ENCODE measurements at regions not wholly inside any gene's neighbourhood (a gene's known extent, or its start where the extent isn't known, plus 50 kb on each side); places are given as distances from the start of the nearest gene placed in this dataset.
"Not testable (repeated sequence)": the region's sequence is repeated elsewhere in the genome, so short reads cannot be mapped to it uniquely, and the experiment has no call there.

GRCh38 chr16:29094325-29094724 lies 109.5 kb downstream of the LAT start:
- H3K27ac ChIP-seq (ENCODE audit: insufficient read depth in 1 of 2, low read depth in 1 of 2, low read length in 2 of 2, poor library complexity in 1 of 2, severe bottlenecking in 2 of 2); H3K27me3 ChIP-seq (replicated peaks in 2 of 5; ENCODE audit: control insufficient read depth in 4 of 5, insufficient read depth in 5 of 5, low read length in 4 of 5); H3K4me1 ChIP-seq (ENCODE audit: control extremely low read depth in 1 of 4, control insufficient read depth in 4 of 4, insufficient read depth in 4 of 4, low read length in 3 of 4); POLR2A ChIA-PET; H3K9me3 ChIP-seq (ENCODE audit: control extremely low read depth in 1 of 5, control insufficient read depth in 4 of 5, insufficient read depth in 2 of 5, low read depth in 1 of 5, low read length in 4 of 5); H3K36me3 ChIP-seq (ENCODE audit: control insufficient read depth in 4 of 4, insufficient read depth in 4 of 4, low read length in 3 of 4); CTCF ChIA-PET; DNase-seq; H3K4me3 ChIP-seq (ENCODE audit: control insufficient read depth in 1 of 7, extremely low read depth in 1 of 7, insufficient read depth in 4 of 7, low read depth in 2 of 7, low read length in 6 of 7): not testable (repeated sequence)
- 100% methylated on average over 1 of the region's 3 CpGs for WGBS (ENCODE audit: insufficient coverage)

GRCh38 chr16:29089679-29090078 lies 104.8 kb downstream of the LAT start:
- H3K4me3 ChIP-seq (ENCODE audit: control insufficient read depth in 1 of 7, extremely low read depth in 1 of 7, insufficient read depth in 4 of 7, low read depth in 2 of 7, low read length in 6 of 7); CTCF ChIA-PET; H3K27me3 ChIP-seq (replicated peaks in 2 of 5; ENCODE audit: control insufficient read depth in 4 of 5, insufficient read depth in 5 of 5, low read length in 4 of 5); H3K36me3 ChIP-seq (ENCODE audit: control insufficient read depth in 4 of 4, insufficient read depth in 4 of 4, low read length in 3 of 4); POLR2A ChIA-PET; H3K9me3 ChIP-seq (ENCODE audit: control extremely low read depth in 1 of 5, control insufficient read depth in 4 of 5, insufficient read depth in 2 of 5, low read depth in 1 of 5, low read length in 4 of 5); H3K4me1 ChIP-seq (ENCODE audit: control extremely low read depth in 1 of 4, control insufficient read depth in 4 of 4, insufficient read depth in 4 of 4, low read length in 3 of 4); H3K27ac ChIP-seq (ENCODE audit: insufficient read depth in 1 of 2, low read depth in 1 of 2, low read length in 2 of 2, poor library complexity in 1 of 2, severe bottlenecking in 2 of 2); DNase-seq: not testable (repeated sequence)

GRCh38 chr16:29087673-29088072 lies 102.8 kb downstream of the LAT start:
- POLR2A ChIA-PET; CTCF ChIA-PET; H3K4me3 ChIP-seq (ENCODE audit: control insufficient read depth in 1 of 7, extremely low read depth in 1 of 7, insufficient read depth in 4 of 7, low read depth in 2 of 7, low read length in 6 of 7); DNase-seq; H3K27me3 ChIP-seq (replicated peaks in 2 of 5; ENCODE audit: control insufficient read depth in 4 of 5, insufficient read depth in 5 of 5, low read length in 4 of 5); H3K27ac ChIP-seq (ENCODE audit: insufficient read depth in 1 of 2, low read depth in 1 of 2, low read length in 2 of 2, poor library complexity in 1 of 2, severe bottlenecking in 2 of 2); H3K4me1 ChIP-seq (ENCODE audit: control extremely low read depth in 1 of 4, control insufficient read depth in 4 of 4, insufficient read depth in 4 of 4, low read length in 3 of 4); H3K9me3 ChIP-seq (ENCODE audit: control extremely low read depth in 1 of 5, control insufficient read depth in 4 of 5, insufficient read depth in 2 of 5, low read depth in 1 of 5, low read length in 4 of 5); H3K36me3 ChIP-seq (ENCODE audit: control insufficient read depth in 4 of 4, insufficient read depth in 4 of 4, low read length in 3 of 4): not testable (repeated sequence)
- WGBS (ENCODE audit: insufficient coverage) = 94% methylated on average over 2 of the region's 4 CpGs

DNA sequence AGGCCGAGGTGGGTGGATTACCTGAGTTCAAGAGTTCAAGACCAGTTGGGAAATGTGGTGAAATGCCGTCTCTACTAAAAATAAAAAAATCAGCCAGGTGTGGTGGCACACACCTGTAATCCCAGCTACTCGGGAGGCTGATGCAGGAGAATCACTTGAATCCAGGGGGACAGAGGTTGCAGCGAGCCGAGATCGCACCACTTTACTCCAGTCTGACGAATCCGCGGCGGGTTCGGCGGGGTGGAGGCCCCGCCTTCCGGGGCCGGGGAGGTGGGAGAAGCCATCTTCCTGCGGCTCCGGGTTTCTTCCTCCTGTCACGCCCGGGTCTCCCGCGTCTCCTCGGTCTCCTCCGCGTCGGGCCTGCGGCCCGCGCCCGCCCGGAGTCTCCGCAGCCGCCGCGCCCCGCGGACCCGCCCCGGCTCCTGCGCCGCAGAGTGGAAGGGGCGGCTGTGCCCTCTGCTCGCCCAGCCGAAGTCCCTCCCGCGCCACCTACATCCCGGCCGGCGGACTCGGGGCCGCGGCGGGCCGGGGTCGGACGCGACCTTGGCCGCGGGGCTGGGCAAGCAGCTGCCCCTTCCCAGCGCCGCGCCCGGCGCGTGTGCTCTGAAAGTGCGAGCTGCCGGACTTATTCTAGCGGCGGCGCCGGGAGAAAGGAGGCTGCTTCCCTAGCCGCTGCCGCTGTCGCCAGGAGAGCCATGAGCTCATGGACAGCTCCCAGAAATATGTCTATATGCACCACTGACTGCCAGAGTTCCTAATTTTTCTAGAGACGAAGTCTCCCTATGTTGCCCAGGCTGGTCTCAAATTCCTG lies 97.2 kb downstream of the LAT start:
- CTCF ChIA-PET; H3K36me3 ChIP-seq (ENCODE audit: control insufficient read depth in 4 of 4, insufficient read depth in 4 of 4, low read length in 3 of 4); H3K9me3 ChIP-seq (ENCODE audit: control extremely low read depth in 1 of 5, control insufficient read depth in 4 of 5, insufficient read depth in 2 of 5, low read depth in 1 of 5, low read length in 4 of 5); H3K4me1 ChIP-seq (ENCODE audit: control extremely low read depth in 1 of 4, control insufficient read depth in 4 of 4, insufficient read depth in 4 of 4, low read length in 3 of 4); H3K27me3 ChIP-seq (replicated peaks in 2 of 5; ENCODE audit: control insufficient read depth in 4 of 5, insufficient read depth in 5 of 5, low read length in 4 of 5); H3K27ac ChIP-seq (ENCODE audit: insufficient read depth in 1 of 2, low read depth in 1 of 2, low read length in 2 of 2, poor library complexity in 1 of 2, severe bottlenecking in 2 of 2); POLR2A ChIA-PET: not testable (repeated sequence)
- peak in 1 of 3 donors; percentile 13 for DNase-seq
- WGBS (ENCODE audit: insufficient coverage) = 8% methylated on average over 6 of the region's 74 CpGs
- H3K4me3 ChIP-seq (ENCODE audit: control insufficient read depth in 1 of 7, extremely low read depth in 1 of 7, insufficient read depth in 4 of 7, low read depth in 2 of 7, low read length in 6 of 7) = peak overlapping the region in 5 of 7 experiments; percentile 36 to 71 (median 56)

DNA sequence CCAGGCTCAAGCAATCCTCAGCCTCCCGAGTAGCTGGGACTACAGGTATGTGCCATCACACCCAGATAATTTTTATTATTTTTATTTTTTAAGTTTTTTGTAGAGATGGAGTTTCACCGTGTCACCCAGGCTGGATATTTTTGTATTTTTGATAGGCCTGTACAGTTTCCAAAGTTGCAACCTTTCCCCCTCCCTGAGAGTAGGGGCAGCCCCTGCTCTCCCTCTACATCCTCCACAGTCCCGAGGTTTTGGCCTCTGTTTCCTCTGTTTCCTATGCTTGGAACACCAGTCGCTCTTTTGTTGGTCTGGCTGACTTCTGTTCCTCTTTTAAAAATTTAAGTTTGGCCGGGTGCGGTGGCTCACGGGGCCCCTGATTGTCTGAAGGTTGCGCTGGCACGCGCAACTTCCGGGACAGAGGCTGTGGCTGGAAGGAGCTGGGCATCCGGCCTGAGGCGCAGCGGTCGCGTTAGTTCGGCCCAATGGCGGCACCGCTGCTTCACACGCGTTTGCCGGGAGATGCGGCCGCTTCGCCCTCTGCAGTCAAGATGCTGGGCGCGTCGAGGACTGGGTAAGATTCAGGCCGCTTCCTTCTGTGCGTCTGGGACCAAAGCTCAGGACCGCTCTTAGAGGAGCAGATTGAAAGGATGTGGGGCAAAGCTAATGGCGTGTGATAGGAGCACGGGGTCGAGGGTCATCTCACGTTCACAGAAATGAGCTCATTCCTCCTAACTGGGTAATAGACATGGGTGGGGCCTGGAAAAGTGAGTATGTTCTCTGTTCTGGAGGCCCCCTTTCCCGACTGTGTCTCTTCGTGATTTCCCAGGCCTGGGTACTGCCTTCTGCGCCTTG lies 89.9 kb downstream of the LAT start:
- H3K36me3 ChIP-seq (ENCODE audit: control insufficient read depth in 4 of 4, insufficient read depth in 4 of 4, low read length in 3 of 4); H3K9me3 ChIP-seq (ENCODE audit: control extremely low read depth in 1 of 5, control insufficient read depth in 4 of 5, insufficient read depth in 2 of 5, low read depth in 1 of 5, low read length in 4 of 5); POLR2A ChIA-PET; H3K27me3 ChIP-seq (replicated peaks in 2 of 5; ENCODE audit: control insufficient read depth in 4 of 5, insufficient read depth in 5 of 5, low read length in 4 of 5): not testable (repeated sequence)
- peak; percentile 61 to 76 (median 67) for DNase-seq
- 0% methylated on average over 14 of the region's 38 CpGs for whole genome bisulfite sequencing (ENCODE audit: insufficient coverage)
- CTCF ChIA-PET = interaction anchor here (1.1 kb wide), 1 partner anchor 65 kb away, joined by 3 read pairs; no protein-coding TSS in a partner anchor
- peak overlapping the region in 6 of 7 experiments; percentile 15 to 64 (median 52) for H3K4me3 ChIP-seq (ENCODE audit: control insufficient read depth in 1 of 7, extremely low read depth in 1 of 7, insufficient read depth in 4 of 7, low read depth in 2 of 7, low read length in 6 of 7)
- H3K4me1 ChIP-seq (ENCODE audit: control extremely low read depth in 1 of 4, control insufficient read depth in 4 of 4, insufficient read depth in 4 of 4, low read length in 3 of 4) = peaks cover 2 to 15% (median 12%) of the 10 kb centered on the region in 4 experiments
- peak overlapping the region in 1 of 2 experiments; percentile 43 for H3K27ac ChIP-seq (ENCODE audit: insufficient read depth in 1 of 2, low read depth in 1 of 2, low read length in 2 of 2, poor library complexity in 1 of 2, severe bottlenecking in 2 of 2)

- DNase-seq; CTCF ChIA-PET; H3K9me3 ChIP-seq (ENCODE audit: control extremely low read depth in 1 of 5, control insufficient read depth in 4 of 5, insufficient read depth in 2 of 5, low read depth in 1 of 5, low read length in 4 of 5); H3K4me1 ChIP-seq (ENCODE audit: control extremely low read depth in 1 of 4, control insufficient read depth in 4 of 4, insufficient read depth in 4 of 4, low read length in 3 of 4); H3K4me3 ChIP-seq (ENCODE audit: control insufficient read depth in 1 of 7, extremely low read depth in 1 of 7, insufficient read depth in 4 of 7, low read depth in 2 of 7, low read length in 6 of 7); H3K27me3 ChIP-seq (replicated peaks in 2 of 5; ENCODE audit: control insufficient read depth in 4 of 5, insufficient read depth in 5 of 5, low read length in 4 of 5); H3K27ac ChIP-seq (ENCODE audit: insufficient read depth in 1 of 2, low read depth in 1 of 2, low read length in 2 of 2, poor library complexity in 1 of 2, severe bottlenecking in 2 of 2); H3K36me3 ChIP-seq (ENCODE audit: control insufficient read depth in 4 of 4, insufficient read depth in 4 of 4, low read length in 3 of 4); POLR2A ChIA-PET: not testable (repeated sequence)
- no CpG with 5 or more reads among the region's 4 CpGs for WGBS (ENCODE audit: insufficient coverage)
Observed at GRCh38 chr16:29062235-29062634, 77.4 kb downstream of the LAT start.

- not testable (repeated sequence) for H3K4me1 ChIP-seq (ENCODE audit: control extremely low read depth in 1 of 4, control insufficient read depth in 4 of 4, insufficient read depth in 4 of 4, low read length in 3 of 4)
Observed at GRCh38 chr16:29061467-29061921, 76.6 kb downstream of the LAT start.

More at GRCh38 chr16:29061467-29061921, 76.6 kb downstream of the LAT start:
- H3K27me3 ChIP-seq (replicated peaks in 2 of 5; ENCODE audit: control insufficient read depth in 4 of 5, insufficient read depth in 5 of 5, low read length in 4 of 5); POLR2A ChIA-PET; H3K9me3 ChIP-seq (ENCODE audit: control extremely low read depth in 1 of 5, control insufficient read depth in 4 of 5, insufficient read depth in 2 of 5, low read depth in 1 of 5, low read length in 4 of 5); CTCF ChIA-PET; DNase-seq; H3K27ac ChIP-seq (ENCODE audit: insufficient read depth in 1 of 2, low read depth in 1 of 2, low read length in 2 of 2, poor library complexity in 1 of 2, severe bottlenecking in 2 of 2); H3K36me3 ChIP-seq (ENCODE audit: control insufficient read depth in 4 of 4, insufficient read depth in 4 of 4, low read length in 3 of 4); H3K4me3 ChIP-seq (ENCODE audit: control insufficient read depth in 1 of 7, extremely low read depth in 1 of 7, insufficient read depth in 4 of 7, low read depth in 2 of 7, low read length in 6 of 7): not testable (repeated sequence)
- no CpG with 5 or more reads among the region's 7 CpGs for WGBS (ENCODE audit: insufficient coverage)

Data from common myeloid progenitor, CD34-positive (primary cell).